ENCODE measurements at regions not wholly inside any gene's neighbourhood (a gene's known extent, or its start where the extent isn't known, plus 50 kb on each side); places are given as distances from the start of the nearest gene placed in this dataset.
"Not testable (repeated sequence)": the region's sequence is repeated elsewhere in the genome, so short reads cannot be mapped to it uniquely, and the experiment has no call there.

DNA sequence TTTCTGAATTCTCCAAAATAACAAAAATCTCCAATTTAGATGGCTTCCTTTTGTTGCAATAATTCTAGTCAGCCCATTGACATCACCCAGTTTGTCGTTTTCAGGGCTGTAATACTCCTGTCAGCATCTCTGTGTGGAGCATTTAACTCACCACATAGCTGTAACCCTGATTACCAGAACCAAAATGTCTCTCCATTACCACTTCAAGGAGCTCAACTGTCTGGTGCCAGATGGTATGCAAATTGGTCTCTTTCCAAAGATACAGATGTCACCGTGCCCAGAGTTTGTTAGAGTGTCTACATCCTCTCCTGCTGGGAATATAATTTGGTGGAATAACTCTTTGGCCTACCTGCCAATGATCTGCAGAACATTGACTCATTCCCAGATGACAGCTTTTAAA, 350.3 kb upstream of the POT1 start:
- Histone ChIP-seq H3K4me2 (ENCODE audit: low read length) (no peak overlapping the region), H3K9me3 (ENCODE audit: low read length) (no peaks in the 10 kb centered on the region), H3K79me2 (ENCODE audit: insufficient read depth, low read length) (no peaks in the 10 kb centered on the region), H3K4me3 (ENCODE audit: low read depth, low read length, poor library complexity, severe bottlenecking) (no peak overlapping the region), H3K9ac (ENCODE audit: low read length) (no peak overlapping the region), H3K4me1 (ENCODE audit: insufficient read depth, low read length, severe bottlenecking) (no peaks in the 10 kb centered on the region), H3K36me3 (ENCODE audit: insufficient read depth, low read length) (no peaks in the 10 kb centered on the region), H2AFZ (ENCODE audit: low read length) (no peak overlapping the region), H3K27ac (ENCODE audit: low read depth, low read length, poor library complexity, severe bottlenecking) (no peak overlapping the region), H3K9me2 (ENCODE audit: low read depth, low read length) (no peaks in the 10 kb centered on the region), H3K27me3 (ENCODE audit: insufficient read depth, low read length) (no peaks in the 10 kb centered on the region), H3F3A (ENCODE audit: insufficient read depth, low read length) (no peaks in the 10 kb centered on the region), H4K20me1 (ENCODE audit: insufficient read depth, low read length) (no peaks in the 10 kb centered on the region)
- TF ChIP-seq, protein P1, sequence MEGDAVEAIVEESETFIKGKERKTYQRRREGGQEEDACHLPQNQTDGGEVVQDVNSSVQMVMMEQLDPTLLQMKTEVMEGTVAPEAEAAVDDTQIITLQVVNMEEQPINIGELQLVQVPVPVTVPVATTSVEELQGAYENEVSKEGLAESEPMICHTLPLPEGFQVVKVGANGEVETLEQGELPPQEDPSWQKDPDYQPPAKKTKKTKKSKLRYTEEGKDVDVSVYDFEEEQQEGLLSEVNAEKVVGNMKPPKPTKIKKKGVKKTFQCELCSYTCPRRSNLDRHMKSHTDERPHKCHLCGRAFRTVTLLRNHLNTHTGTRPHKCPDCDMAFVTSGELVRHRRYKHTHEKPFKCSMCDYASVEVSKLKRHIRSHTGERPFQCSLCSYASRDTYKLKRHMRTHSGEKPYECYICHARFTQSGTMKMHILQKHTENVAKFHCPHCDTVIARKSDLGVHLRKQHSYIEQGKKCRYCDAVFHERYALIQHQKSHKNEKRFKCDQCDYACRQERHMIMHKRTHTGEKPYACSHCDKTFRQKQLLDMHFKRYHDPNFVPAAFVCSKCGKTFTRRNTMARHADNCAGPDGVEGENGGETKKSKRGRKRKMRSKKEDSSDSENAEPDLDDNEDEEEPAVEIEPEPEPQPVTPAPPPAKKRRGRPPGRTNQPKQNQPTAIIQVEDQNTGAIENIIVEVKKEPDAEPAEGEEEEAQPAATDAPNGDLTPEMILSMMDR (IDR thresholded peaks at IDR 0.05; ENCODE audit: low read length), result no peak
- TF ChIP-seq EZH2 (IDR thresholded peaks at IDR 0.05; ENCODE audit: borderline replicate concordance, low read length), result no peak

DNA sequence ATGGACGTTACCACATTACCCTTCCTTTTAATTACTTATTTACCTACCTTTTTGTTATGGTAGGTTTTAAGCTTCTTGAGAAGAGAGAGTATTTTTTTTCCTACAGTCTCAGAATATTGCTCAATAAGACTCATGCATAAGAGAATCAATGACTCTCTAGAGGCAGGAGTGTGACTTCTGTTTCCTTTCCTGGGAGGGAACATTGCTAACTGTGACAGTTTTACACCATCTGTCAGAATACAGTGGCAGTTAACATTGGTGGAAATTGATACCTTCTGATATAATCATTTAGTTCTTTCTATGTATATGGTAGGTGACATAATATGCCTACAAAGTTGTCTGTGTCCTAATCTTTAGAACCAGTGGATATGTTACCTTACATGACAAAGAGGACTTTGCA, 348.7 kb upstream of the POT1 start:
- H3F3A ChIP-seq (ENCODE audit: insufficient read depth, low read length), result no peaks in the 10 kb centered on the region
- no peak overlapping the region for H3K9ac ChIP-seq (ENCODE audit: low read length)
- no peaks in the 10 kb centered on the region for H4K20me1 ChIP-seq (ENCODE audit: insufficient read depth, low read length)
- H3K79me2 ChIP-seq (ENCODE audit: insufficient read depth, low read length), result no peaks in the 10 kb centered on the region
- no peaks in the 10 kb centered on the region for H3K36me3 ChIP-seq (ENCODE audit: insufficient read depth, low read length)
- no peaks in the 10 kb centered on the region for H3K9me3 ChIP-seq (ENCODE audit: low read length)
- H3K4me3 ChIP-seq (ENCODE audit: low read depth, low read length, poor library complexity, severe bottlenecking), result no peak overlapping the region
- H2AFZ ChIP-seq (ENCODE audit: low read length), result no peak overlapping the region
- no peak overlapping the region for H3K27ac ChIP-seq (ENCODE audit: low read depth, low read length, poor library complexity, severe bottlenecking)
- no peak overlapping the region for H3K4me2 ChIP-seq (ENCODE audit: low read length)
- TF ChIP-seq, protein P1 (IDR thresholded peaks at IDR 0.05; ENCODE audit: low read length), result no peak
- no peak for TF ChIP-seq EZH2 (IDR thresholded peaks at IDR 0.05; ENCODE audit: borderline replicate concordance, low read length)
- no peaks in the 10 kb centered on the region for H3K9me2 ChIP-seq (ENCODE audit: low read depth, low read length)
- no peaks in the 10 kb centered on the region for H3K27me3 ChIP-seq (ENCODE audit: insufficient read depth, low read length)
- H3K4me1 ChIP-seq (ENCODE audit: insufficient read depth, low read length, severe bottlenecking), result no peaks in the 10 kb centered on the region

DNA sequence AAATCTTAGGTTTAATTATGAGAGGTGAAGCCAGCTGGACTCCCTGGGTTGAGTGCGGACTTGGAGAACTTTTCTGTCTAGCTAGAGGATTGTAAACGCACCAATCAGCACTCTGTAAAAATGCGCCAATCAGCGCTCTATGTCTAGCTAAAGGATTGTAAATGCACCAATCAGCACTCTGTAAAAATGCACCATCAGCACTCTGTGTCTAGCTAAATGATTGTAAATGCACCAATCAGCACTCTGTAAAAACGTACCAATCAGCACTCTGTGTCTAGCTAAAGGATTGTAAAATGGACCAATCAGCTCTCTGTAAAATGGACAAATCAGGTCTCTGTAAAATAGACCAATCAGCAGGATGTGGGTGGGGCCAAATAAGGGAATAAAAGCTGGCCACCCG, 345.1 kb upstream of the POT1 start:
- H4K20me1 ChIP-seq (ENCODE audit: insufficient read depth, low read length); H3K27ac ChIP-seq (ENCODE audit: low read depth, low read length, poor library complexity, severe bottlenecking); H2AFZ ChIP-seq (ENCODE audit: low read length); H3K79me2 ChIP-seq (ENCODE audit: insufficient read depth, low read length); H3K9me2 ChIP-seq (ENCODE audit: low read depth, low read length); H3K36me3 ChIP-seq (ENCODE audit: insufficient read depth, low read length); H3K4me3 ChIP-seq (ENCODE audit: low read depth, low read length, poor library complexity, severe bottlenecking); H3K9me3 ChIP-seq (ENCODE audit: low read length); H3K9ac ChIP-seq (ENCODE audit: low read length); H3F3A ChIP-seq (ENCODE audit: insufficient read depth, low read length); H3K4me1 ChIP-seq (ENCODE audit: insufficient read depth, low read length, severe bottlenecking); H3K4me2 ChIP-seq (ENCODE audit: low read length); H3K27me3 ChIP-seq (ENCODE audit: insufficient read depth, low read length): not testable (repeated sequence)

DNA sequence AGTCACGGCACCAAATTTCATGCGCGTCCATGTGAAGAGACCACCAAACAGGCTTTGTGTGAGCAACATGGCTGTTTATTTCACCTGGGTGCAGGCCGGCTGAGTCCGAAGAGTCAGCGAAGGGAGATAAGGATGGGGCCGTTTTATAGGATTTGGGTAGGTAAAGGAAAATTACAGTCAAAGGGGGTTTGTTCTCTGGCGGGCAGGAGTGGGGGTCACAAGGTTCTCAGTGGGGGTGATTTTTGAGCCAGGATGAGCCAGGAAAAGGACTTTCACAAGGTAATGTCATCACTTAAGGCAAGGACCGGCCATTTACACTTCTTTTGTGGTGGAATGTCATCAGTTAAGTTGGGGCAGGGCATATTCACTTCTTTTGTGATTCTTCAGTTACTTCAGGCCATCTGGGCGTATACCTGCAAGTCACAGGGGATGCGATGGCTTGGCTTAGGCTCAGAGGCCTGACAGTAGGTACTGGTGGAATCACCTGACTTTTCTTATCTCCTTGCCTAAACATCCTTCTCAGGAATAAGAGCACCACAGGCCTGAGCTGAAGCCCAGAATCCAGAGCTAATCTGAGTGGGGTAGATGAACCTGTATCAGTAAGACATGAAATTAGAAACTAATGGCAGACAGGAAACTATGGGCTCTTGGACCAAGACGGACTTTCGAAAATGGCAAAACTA, 334.7 kb upstream of the POT1 start:
- H3K27ac ChIP-seq (ENCODE audit: low read depth, low read length, poor library complexity, severe bottlenecking); H2AFZ ChIP-seq (ENCODE audit: low read length); H3K9me3 ChIP-seq (ENCODE audit: low read length); H3K9ac ChIP-seq (ENCODE audit: low read length); H3K4me3 ChIP-seq (ENCODE audit: low read depth, low read length, poor library complexity, severe bottlenecking); H3K36me3 ChIP-seq (ENCODE audit: insufficient read depth, low read length); H3F3A ChIP-seq (ENCODE audit: insufficient read depth, low read length); H3K79me2 ChIP-seq (ENCODE audit: insufficient read depth, low read length); H4K20me1 ChIP-seq (ENCODE audit: insufficient read depth, low read length); H3K4me1 ChIP-seq (ENCODE audit: insufficient read depth, low read length, severe bottlenecking); H3K4me2 ChIP-seq (ENCODE audit: low read length); H3K9me2 ChIP-seq (ENCODE audit: low read depth, low read length); H3K27me3 ChIP-seq (ENCODE audit: insufficient read depth, low read length): not testable (repeated sequence)

DNA sequence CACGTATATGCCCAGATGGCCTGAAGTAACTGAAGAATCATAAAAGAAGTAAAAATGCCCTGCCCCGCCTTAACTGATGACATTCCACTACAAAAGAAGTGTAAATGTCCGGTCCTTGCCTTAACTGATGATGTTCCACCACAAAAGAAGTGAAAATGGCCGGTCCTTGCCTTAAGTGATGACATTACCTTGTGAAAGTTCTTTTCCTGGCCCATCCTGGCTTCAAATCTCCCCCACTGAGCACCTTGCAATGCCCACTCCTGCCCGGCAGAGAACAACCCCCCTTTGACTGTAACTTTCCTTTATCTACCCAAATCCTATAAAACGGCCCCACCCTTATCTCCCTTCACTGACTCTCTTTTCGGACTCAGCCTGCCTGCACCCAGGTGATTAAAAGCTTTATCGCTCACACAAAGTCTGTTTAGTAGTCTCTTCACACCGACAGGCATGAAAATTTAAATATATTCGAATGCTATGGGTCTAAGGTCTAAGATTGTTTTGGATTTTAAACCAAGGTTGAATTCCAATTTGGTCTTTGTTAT, 329.3 kb upstream of the POT1 start:
- H3K4me3 ChIP-seq (ENCODE audit: low read depth, low read length, poor library complexity, severe bottlenecking); H3K27ac ChIP-seq (ENCODE audit: low read depth, low read length, poor library complexity, severe bottlenecking); H3K79me2 ChIP-seq (ENCODE audit: insufficient read depth, low read length); H3K27me3 ChIP-seq (ENCODE audit: insufficient read depth, low read length); H3F3A ChIP-seq (ENCODE audit: insufficient read depth, low read length); H3K9ac ChIP-seq (ENCODE audit: low read length); H3K9me3 ChIP-seq (ENCODE audit: low read length); H2AFZ ChIP-seq (ENCODE audit: low read length); H3K4me2 ChIP-seq (ENCODE audit: low read length); H3K9me2 ChIP-seq (ENCODE audit: low read depth, low read length); H3K36me3 ChIP-seq (ENCODE audit: insufficient read depth, low read length); H3K4me1 ChIP-seq (ENCODE audit: insufficient read depth, low read length, severe bottlenecking); H4K20me1 ChIP-seq (ENCODE audit: insufficient read depth, low read length): not testable (repeated sequence)

Measured in OCI-LY1 (cell line).